Osteoblast (primary cell): ENCODE measurements at regions not wholly inside any gene's neighbourhood (a gene's known extent, or its start where the extent isn't known, plus 50 kb on each side); places are given as distances from the start of the nearest gene placed in this dataset.
"Not testable (repeated sequence)": the region's sequence is repeated elsewhere in the genome, so short reads cannot be mapped to it uniquely, and the experiment has no call there.

Source experiments
- DNase-seq: peaks from one replicate; pipeline ENCODE4 v3.0.0; 2011; ENCODE audit warnings: low spot score, mixed read lengths; ENCODE audit not compliant: insufficient read length; ENCODE audit errors: missing footprints
- H2AFZ ChIP-seq: 2 replicates; pipeline ENCODE4 v1.6.0; 2011; ENCODE audit warnings: mild to moderate bottlenecking, low read length
- H3K27ac ChIP-seq: 2 replicates; pipeline ENCODE4 v1.5.1; 2011; ENCODE audit warnings: mild to moderate bottlenecking, low read depth, low read length, moderate library complexity
- H3K27me3 ChIP-seq: 2 replicates; pipeline ENCODE4 v1.6.0; 2012; ENCODE audit warnings: mild to moderate bottlenecking, control low read depth, inconsistent platforms, low read length, moderate library complexity; ENCODE audit not compliant: insufficient read depth
- H3K36me3 ChIP-seq: 2 replicates; pipeline ENCODE4 v1.5.1; 2011; ENCODE audit warnings: mild to moderate bottlenecking, low read length, control low read depth, moderate library complexity; ENCODE audit not compliant: insufficient read depth
- H3K4me1 ChIP-seq: 2 replicates; pipeline ENCODE4 v1.5.1; 2011; ENCODE audit warnings: mild to moderate bottlenecking, low read length, control low read depth, moderate library complexity; ENCODE audit not compliant: insufficient read depth
- H3K4me2 ChIP-seq: 2 replicates; pipeline ENCODE4 v1.6.0; 2011; ENCODE audit warnings: mild to moderate bottlenecking, low read length; ENCODE audit not compliant: insufficient read depth
- H3K4me3 ChIP-seq: fragments of 200-600 bp; sonication (generic); 3 replicates; pipeline ENCODE4 v1.5.1; 2012; ENCODE audit warnings: mild to moderate bottlenecking, low read length, inconsistent platforms; ENCODE audit not compliant: insufficient read depth
- H3K79me2 ChIP-seq: 2 replicates; pipeline ENCODE4 v1.6.0; 2012; ENCODE audit warnings: mild to moderate bottlenecking, low read length, control low read depth, inconsistent platforms; ENCODE audit not compliant: insufficient read depth
- H3K9me3 ChIP-seq: 2 replicates; pipeline ENCODE4 v1.5.1; 2011; ENCODE audit warnings: low read depth, low read length, control low read depth
- H4K20me1 ChIP-seq: 2 replicates; pipeline ENCODE4 v1.6.0; 2012; ENCODE audit warnings: mild to moderate bottlenecking, low read length, control low read depth; ENCODE audit not compliant: insufficient read depth
- CTCF ChIP-seq: IDR thresholded peaks from 2 replicates; pipeline ENCODE4 v1.5.1; 2011; ENCODE audit warnings: mild to moderate bottlenecking, low read depth, low read length, moderate library complexity; ENCODE audit errors: extremely low read depth

DNA sequence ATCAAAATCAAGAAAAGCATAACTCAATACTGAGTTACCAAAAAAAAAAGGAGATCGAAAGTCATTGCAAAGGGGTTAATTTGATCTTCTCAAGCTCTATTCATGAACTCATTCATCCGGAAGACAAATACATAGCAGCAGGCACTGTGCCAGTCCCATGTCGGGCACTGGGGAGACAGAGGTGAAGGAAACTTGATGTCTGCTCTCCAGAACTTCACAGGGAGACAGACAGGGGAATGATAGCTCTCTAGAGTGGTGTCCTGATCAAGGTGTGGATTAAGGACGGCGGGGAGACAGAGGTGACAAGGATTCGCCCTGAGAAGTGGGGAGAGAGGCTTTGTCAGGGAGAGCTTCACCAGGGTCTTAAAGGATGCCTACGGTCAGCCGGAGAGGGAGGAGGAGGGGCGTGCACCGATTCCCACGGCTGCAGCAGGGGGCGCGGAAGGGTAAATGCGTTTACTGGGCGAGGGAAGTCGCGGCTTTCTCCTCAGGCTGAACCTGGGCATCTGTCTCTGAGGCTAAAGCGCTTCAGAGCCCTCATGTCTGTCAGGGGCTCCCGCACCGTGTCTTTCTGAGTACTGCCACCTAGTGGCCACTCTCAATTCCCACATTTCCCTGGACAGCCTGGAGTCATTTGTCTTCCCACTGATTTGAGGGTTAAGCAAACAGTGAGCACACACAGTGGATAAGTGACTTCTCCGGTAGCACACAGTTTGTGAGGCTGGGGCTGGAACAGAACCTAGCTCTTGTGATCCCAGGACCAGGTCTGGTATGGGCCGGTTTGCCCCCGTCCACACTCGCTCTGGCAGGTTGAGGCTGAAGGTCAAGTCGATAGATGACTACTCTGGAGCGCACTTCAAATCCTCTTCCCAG is 152.8 kb downstream of the TENT5C start:
- H4K20me1 ChIP-seq: no peaks in the 10 kb centered on the region
- H3K9me3 ChIP-seq: no peaks in the 10 kb centered on the region
- peak overlapping the region; percentile 95 for H2AFZ ChIP-seq
- peaks cover 4% of the 10 kb centered on the region for H3K4me1 ChIP-seq
- peak; percentile 92 for TF ChIP-seq CTCF
- no peaks in the 10 kb centered on the region for H3K36me3 ChIP-seq
- H3K79me2 ChIP-seq: no peaks in the 10 kb centered on the region
- peak overlapping the region; percentile 91 for H3K4me2 ChIP-seq
- H3K27ac ChIP-seq: no peak overlapping the region
- peaks cover 2% of the 10 kb centered on the region for H3K27me3 ChIP-seq
- DNase-seq: peak; percentile 81
- H3K4me3 ChIP-seq: peak overlapping the region; percentile 75

- H3K79me2 ChIP-seq: no peaks in the 10 kb centered on the region
- peaks cover 2% of the 10 kb centered on the region for H3K27me3 ChIP-seq
- no peak overlapping the region for H3K4me3 ChIP-seq
- no peak overlapping the region for H3K27ac ChIP-seq
- no peaks in the 10 kb centered on the region for H3K36me3 ChIP-seq
- H3K4me2 ChIP-seq: no peak overlapping the region
- no peaks in the 10 kb centered on the region for H3K4me1 ChIP-seq
- H3K9me3 ChIP-seq: no peaks in the 10 kb centered on the region
- TF ChIP-seq CTCF: no peak
- DNase-seq: no peak
- no peaks in the 10 kb centered on the region for H4K20me1 ChIP-seq
- H2AFZ ChIP-seq: no peak overlapping the region
These were observed 153.7 kb downstream of the TENT5C start for GRCh38 chr1:117759535-117759934.

- no peaks in the 10 kb centered on the region for H3K36me3 ChIP-seq
- no peak for DNase-seq
- H2AFZ ChIP-seq: no peak overlapping the region
- no peaks in the 10 kb centered on the region for H4K20me1 ChIP-seq
- H3K4me1 ChIP-seq: no peaks in the 10 kb centered on the region
- TF ChIP-seq CTCF: no peak
- no peaks in the 10 kb centered on the region for H3K9me3 ChIP-seq
- H3K4me2 ChIP-seq: no peak overlapping the region
- H3K27ac ChIP-seq: no peak overlapping the region
- peaks cover 2% of the 10 kb centered on the region for H3K27me3 ChIP-seq
- H3K79me2 ChIP-seq: no peaks in the 10 kb centered on the region
- no peak overlapping the region for H3K4me3 ChIP-seq
These were observed 154.2 kb downstream of the TENT5C start for GRCh38 chr1:117760069-117760468.

GRCh38 chr1:117760485-117760884 is 154.6 kb downstream of the TENT5C start:
- H3K4me1 ChIP-seq: no peaks in the 10 kb centered on the region

DNA sequence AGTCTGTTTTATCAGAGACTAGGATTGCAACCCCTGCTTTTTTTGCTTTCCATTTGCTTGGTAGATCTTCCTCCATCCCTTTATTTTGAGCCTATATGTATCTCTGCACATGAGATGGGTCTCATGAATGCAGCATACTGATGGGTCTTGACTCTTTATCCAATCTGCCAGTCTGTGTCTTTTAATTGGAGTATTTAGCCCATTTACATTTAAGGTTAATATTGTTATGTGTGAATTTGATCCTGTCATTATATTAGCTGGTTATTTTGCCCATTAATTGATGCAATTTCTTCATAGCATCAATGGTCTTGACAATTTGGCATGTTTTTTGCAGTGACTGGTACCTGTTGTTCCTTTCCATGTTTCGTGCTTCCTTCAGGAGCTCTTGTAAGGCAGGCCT is 161.7 kb downstream of the GDAP2 start:
- not testable (repeated sequence) for H3K36me3 ChIP-seq, H3K27ac ChIP-seq, H4K20me1 ChIP-seq, H3K9me3 ChIP-seq, H3K27me3 ChIP-seq, H2AFZ ChIP-seq, DNase-seq, H3K4me3 ChIP-seq, H3K79me2 ChIP-seq, H3K4me1 ChIP-seq, H3K4me2 ChIP-seq

More at GRCh38 chr1:117760485-117760884, 154.6 kb downstream of the TENT5C start:
- no peak overlapping the region for H3K4me2 ChIP-seq
- H2AFZ ChIP-seq: no peak overlapping the region
- no peak overlapping the region for H3K27ac ChIP-seq
- no peaks in the 10 kb centered on the region for H3K36me3 ChIP-seq
- no peak overlapping the region for H3K4me3 ChIP-seq
- no peak for DNase-seq
- H3K9me3 ChIP-seq: no peaks in the 10 kb centered on the region
- peaks cover 2% of the 10 kb centered on the region for H3K27me3 ChIP-seq
- TF ChIP-seq CTCF: no peak
- no peaks in the 10 kb centered on the region for H3K79me2 ChIP-seq
- no peaks in the 10 kb centered on the region for H4K20me1 ChIP-seq
